ENCODE measurements at regions not wholly inside any gene's neighbourhood (a gene's known extent, or its start where the extent isn't known, plus 50 kb on each side); places are given as distances from the start of the nearest gene placed in this dataset.
"Not testable (repeated sequence)": the region's sequence is repeated elsewhere in the genome, so short reads cannot be mapped to it uniquely, and the experiment has no call there.

DNA sequence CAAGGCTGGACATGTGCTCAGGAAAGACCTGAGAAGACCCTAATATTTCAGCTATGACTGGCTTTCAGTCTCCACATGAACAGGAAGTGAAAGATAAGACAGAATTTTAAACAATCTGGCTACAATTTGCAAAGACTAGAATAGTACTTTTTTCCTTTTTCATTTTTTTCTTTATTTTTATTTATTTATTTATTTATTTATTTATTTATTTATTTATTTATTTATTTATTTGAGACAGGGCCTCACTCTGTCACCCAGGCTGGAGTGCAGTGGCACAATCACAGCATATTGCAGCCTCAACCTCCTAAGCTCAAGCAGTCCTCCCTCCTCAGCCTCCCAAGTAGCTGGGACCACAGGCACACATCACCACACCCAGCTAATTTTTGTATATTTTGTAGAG is 61.1 kb upstream of the PHF6 start:
- DNase-seq: not testable (repeated sequence)

DNA sequence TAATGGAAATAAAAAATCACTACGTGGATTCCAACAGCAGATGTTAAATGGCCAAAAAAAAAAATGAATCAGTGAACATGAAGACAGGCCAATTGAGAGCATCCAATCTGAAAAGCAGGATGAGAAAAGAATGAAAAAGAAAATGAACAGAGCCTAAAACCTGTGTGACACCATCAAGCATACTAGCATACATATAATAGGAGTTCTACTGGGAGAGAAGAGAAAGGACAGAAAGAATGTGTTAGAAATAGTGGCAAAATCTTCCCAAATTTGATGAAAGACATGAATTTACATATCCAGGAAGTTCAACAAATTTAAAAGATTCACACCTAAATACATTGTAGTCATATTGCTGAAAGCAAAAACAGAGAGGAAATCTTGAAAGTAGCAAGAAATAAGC is 59.7 kb upstream of the PHF6 start:
- no peak for DNase-seq
- no peak for TF ChIP-seq POLR2A (IDR thresholded peaks at IDR 0.05; ENCODE audit: low read length)
- TF ChIP-seq GATA1 (IDR thresholded peaks at IDR 0.05; ENCODE audit: low read depth, low read length): no peak

DNA sequence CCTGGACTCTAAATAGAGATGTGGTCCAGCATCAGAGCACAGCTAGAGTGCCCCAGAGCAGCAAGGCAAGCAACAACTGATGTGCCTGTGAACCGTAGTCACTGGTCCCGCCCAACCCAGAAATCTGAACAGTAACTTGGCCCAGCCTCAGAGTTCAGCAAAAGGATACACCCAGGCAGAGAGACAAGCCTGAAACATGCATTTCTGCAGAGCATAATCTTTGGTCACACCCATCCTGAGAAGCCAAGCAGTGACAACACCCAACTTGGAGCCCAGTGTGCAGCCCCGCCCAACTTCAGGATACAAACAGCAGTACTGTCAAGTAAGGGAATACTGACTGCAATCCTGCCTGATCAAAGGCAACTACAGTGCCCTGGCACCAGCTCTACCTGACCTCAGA is 57.2 kb upstream of the PHF6 start:
- DNase-seq: peak; percentile 63 to 76
- TF ChIP-seq GATA1 (IDR thresholded peaks at IDR 0.05; ENCODE audit: low read depth, low read length): no peak
- no peak for TF ChIP-seq POLR2A (IDR thresholded peaks at IDR 0.05; ENCODE audit: low read length)

Data from erythroblast (primary cell).